H1 (cell line): ENCODE measurements at regions not wholly inside any gene's neighbourhood (a gene's known extent, or its start where the extent isn't known, plus 50 kb on each side); places are given as distances from the start of the nearest gene placed in this dataset.
"Not testable (repeated sequence)": the region's sequence is repeated elsewhere in the genome, so short reads cannot be mapped to it uniquely, and the experiment has no call there.

Source experiments
- CTCF ChIA-PET: fragments of 300-600 bp; sonication (Branson Sonifier 250); formaldehyde crosslinking; loops from one replicate; lab custom pipeline; 2021; ENCODE audit not compliant: partially characterized antibody; lab: Charles Lee
- POLR2A ChIA-PET: fragments of 300-600 bp; sonication (Branson Sonifier 250); formaldehyde crosslinking; loops from one replicate; lab custom pipeline; 2021; ENCODE audit warnings: inconsistent platforms; ENCODE audit not compliant: partially characterized antibody; lab: Charles Lee
- DNase-seq, 2 experiments: peaks; one replicate each; pipeline versions ENCODE4 v3.0.0 to v3.0.0-alpha.2; 2010 to 2022; ENCODE audit warnings: low spot score in 2 of 2, low read depth in 1 of 2, mixed read lengths in 1 of 2
- FAIRE-seq: peaks from 2 replicates; lab custom pipeline; 2011; peaks lifted over from hg19 to GRCh38; lab: Jason Lieb, UNC
- H2AFZ ChIP-seq: 2 replicates; pipeline ENCODE4 v1.8.1; 2012; ENCODE audit warnings: low read length, inconsistent platforms
- H2AK5ac ChIP-seq: 2 replicates; pipeline ENCODE4 v1.6.1; 2013; ENCODE audit warnings: low read depth, low read length
- H2BK120ac ChIP-seq: replicated peaks from 2 replicates; pipeline ENCODE3; 2013; ENCODE audit warnings: low read depth, low read length, inconsistent platforms
- H2BK12ac ChIP-seq: 2 replicates; pipeline ENCODE4 v1.6.1; 2013; ENCODE audit warnings: low read depth, low read length
- H2BK15ac ChIP-seq: 2 replicates; pipeline ENCODE4 v1.6.1; 2013; ENCODE audit warnings: low read length
- H2BK20ac ChIP-seq: 2 replicates; pipeline ENCODE4 v1.6.1; 2013; ENCODE audit warnings: low read length
- H2BK5ac ChIP-seq: 2 replicates; pipeline ENCODE4 v1.6.1; 2013; ENCODE audit warnings: low read depth, low read length
- H3K14ac ChIP-seq: 2 replicates; pipeline ENCODE4 v1.6.1; 2013; ENCODE audit warnings: inconsistent platforms; ENCODE audit not compliant: insufficient read length
- H3K18ac ChIP-seq: 2 replicates; pipeline ENCODE4 v1.6.1; 2013; ENCODE audit warnings: low read length; ENCODE audit errors: extremely low read depth
- H3K23ac ChIP-seq: 2 replicates; pipeline ENCODE4 v1.6.1; 2013; ENCODE audit warnings: inconsistent platforms; ENCODE audit not compliant: insufficient read length
- H3K23me2 ChIP-seq: 2 replicates; pipeline ENCODE4 v1.6.1; 2013; ENCODE audit warnings: low read depth, low read length
- H3K27ac ChIP-seq: 2 replicates; pipeline ENCODE4 v1.6.1; 2011; ENCODE audit warnings: low read depth, low read length, inconsistent platforms
- H3K27me3 ChIP-seq, 4 experiments: replicated peaks in 1 of 4; 1 replicate in 1 of 4; 2 replicates in 3 of 4; pipeline versions ENCODE4 v1.6.1 to v1.8.1; 2011 to 2013; ENCODE audit warnings: low read length in 3 of 4, mild to moderate bottlenecking in 3 of 4, inconsistent platforms in 2 of 4, mixed read lengths in 2 of 4, moderate library complexity in 1 of 4; ENCODE audit not compliant: control insufficient read depth in 3 of 4, insufficient read depth in 3 of 4; ENCODE audit errors: extremely low read depth in 1 of 4
- H3K36me3 ChIP-seq, 4 experiments: 2 replicates each; pipeline versions ENCODE4 v1.6.1 to v1.8.1; 2011 to 2013; ENCODE audit warnings: mild to moderate bottlenecking in 4 of 4, low read length in 3 of 4, moderate library complexity in 2 of 4, control low read depth in 1 of 4, inconsistent platforms in 1 of 4; ENCODE audit not compliant: insufficient read depth in 4 of 4, control insufficient read depth in 2 of 4
- H3K4ac ChIP-seq: replicated peaks from 2 replicates; pipeline ENCODE3; 2013; ENCODE audit warnings: low read length, low read depth, mixed read lengths, inconsistent platforms; ENCODE audit not compliant: insufficient read length
- H3K4me1 ChIP-seq, 4 experiments: replicated peaks in 1 of 4; 1 replicate in 1 of 4; 2 replicates in 3 of 4; pipeline versions ENCODE4 v1.6.1 to v1.8.1; 2011 to 2013; ENCODE audit warnings: low read length in 3 of 4, inconsistent platforms in 2 of 4, mixed read lengths in 1 of 4; ENCODE audit not compliant: insufficient read depth in 4 of 4, control insufficient read depth in 3 of 4
- H3K4me2 ChIP-seq, 2 experiments: 2 replicates each; pipeline versions ENCODE4 v1.6.1 to v1.8.1; 2011 to 2013; ENCODE audit warnings: low read depth in 2 of 2, low read length in 2 of 2, control low read depth in 1 of 2, inconsistent platforms in 1 of 2, mild to moderate bottlenecking in 1 of 2; ENCODE audit not compliant: insufficient read depth in 1 of 2
- H3K4me3 ChIP-seq, 4 experiments: fragments of 200-600, 300-600 bp in 1 of 4; sonication (generic), shearing (Covaris generic), sonication (Bioruptor Twin) in 1 of 4; 2 replicates each; pipeline versions ENCODE4 v1.5.1 to v1.8.1; 2011 to 2016; ENCODE audit warnings: low read length in 4 of 4, low read depth in 3 of 4, control low read depth in 2 of 4, inconsistent platforms in 2 of 4, mild to moderate bottlenecking in 2 of 4, mixed read lengths in 1 of 4, moderate library complexity in 1 of 4; ENCODE audit not compliant: insufficient read depth in 2 of 4; ENCODE audit errors: extremely low read depth in 1 of 4
- H3K56ac ChIP-seq: replicated peaks from 2 replicates; pipeline ENCODE3; 2013; ENCODE audit warnings: low read depth, mild to moderate bottlenecking, mixed read lengths, low read length, inconsistent platforms; ENCODE audit not compliant: insufficient read length
- H3K79me1 ChIP-seq: 2 replicates; pipeline ENCODE4 v1.6.1; 2013; ENCODE audit warnings: low read depth, low read length, control low read depth
- H3K79me2 ChIP-seq, 2 experiments: 2 replicates each; pipeline versions ENCODE4 v1.6.1 to v1.8.1; 2012 to 2013; ENCODE audit warnings: low read length in 2 of 2, mild to moderate bottlenecking in 2 of 2, inconsistent platforms in 1 of 2; ENCODE audit not compliant: insufficient read depth in 2 of 2, control insufficient read depth in 1 of 2
- H3K9ac ChIP-seq, 4 experiments: replicated peaks in 1 of 4; 1 replicate in 1 of 4; 2 replicates in 3 of 4; pipeline versions ENCODE4 v1.6.1 to v1.8.1; 2011 to 2013; ENCODE audit warnings: low read depth in 3 of 4, low read length in 3 of 4, control low read depth in 2 of 4, mild to moderate bottlenecking in 2 of 4, moderate library complexity in 2 of 4, inconsistent platforms in 1 of 4; ENCODE audit errors: extremely low read depth in 1 of 4
- H3K9me3 ChIP-seq, 2 experiments: 2 replicates each; pipeline versions ENCODE4 v1.6.1 to v1.8.1; 2012 to 2013; ENCODE audit warnings: mild to moderate bottlenecking in 2 of 2, moderate library complexity in 2 of 2, control low read depth in 1 of 2, inconsistent platforms in 1 of 2, low read depth in 1 of 2, low read length in 1 of 2, mixed read lengths in 1 of 2; ENCODE audit not compliant: insufficient read depth in 2 of 2
- H4K20me1 ChIP-seq, 2 experiments: replicated peaks in 1 of 2; 2 replicates each; pipeline versions ENCODE3 to v1.8.1; 2011 to 2013; ENCODE audit warnings: inconsistent platforms in 2 of 2, low read length in 2 of 2, mild to moderate bottlenecking in 1 of 2; ENCODE audit not compliant: insufficient read depth in 2 of 2, control insufficient read depth in 1 of 2
- H4K5ac ChIP-seq: 2 replicates; pipeline ENCODE4 v1.6.1; 2013; ENCODE audit warnings: low read length, low read depth, mixed read lengths, inconsistent platforms; ENCODE audit not compliant: insufficient read length
- H4K8ac ChIP-seq: 2 replicates; pipeline ENCODE4 v1.8.0; 2013; ENCODE audit warnings: mild to moderate bottlenecking, moderate library complexity, low read length, inconsistent platforms; ENCODE audit not compliant: insufficient read depth; ENCODE audit errors: extremely low read depth
- H4K91ac ChIP-seq: replicated peaks from 2 replicates; pipeline ENCODE3; 2013; ENCODE audit warnings: low read length, mixed read lengths, inconsistent platforms; ENCODE audit not compliant: insufficient read length
- WGBS, 2 experiments: shearing (Covaris generic) in 1 of 2; methylation state at CpG; one replicate each; pipeline versions ENCODE4 v1.1.6 to v1.1.7; 2013 to 2015; ENCODE audit warnings: low lambda C conversion rate in 2 of 2, mixed read lengths in 2 of 2, inconsistent platforms in 1 of 2, low coverage in 1 of 2, missing lambda C conversion rate in 1 of 2; ENCODE audit not compliant: insufficient replicate concordance in 2 of 2, insufficient coverage in 1 of 2, insufficient read length in 1 of 2; ENCODE audit errors: extremely low coverage in 1 of 2, missing lambda C conversion rate in 1 of 2; 5-methylcytosine and 5-hydroxymethylcytosine counted together

DNA sequence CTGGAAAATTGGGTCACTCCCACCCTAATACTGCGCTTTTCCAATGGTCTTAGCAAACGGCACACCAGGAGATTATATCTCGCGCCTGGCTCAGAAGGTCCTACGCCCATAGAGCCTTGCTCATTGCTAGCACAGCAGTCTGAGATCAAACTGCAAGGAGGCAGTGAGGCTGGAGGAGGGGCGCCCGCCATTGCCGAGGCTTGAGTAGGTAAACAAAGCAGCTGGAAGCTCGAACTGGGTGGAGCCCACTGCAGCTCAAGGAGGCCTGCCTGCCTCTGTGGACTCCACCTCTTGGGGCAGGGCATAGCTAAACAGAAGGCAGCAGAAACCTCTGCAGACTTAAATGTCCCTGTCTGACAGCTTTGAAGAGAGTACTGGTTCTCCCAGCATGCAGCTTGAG, 362.6 kb upstream of the GOT2 start:
- H2BK15ac ChIP-seq, H4K5ac ChIP-seq, H3K18ac ChIP-seq, H4K8ac ChIP-seq, H3K27me3 ChIP-seq, H3K79me2 ChIP-seq, H3K27ac ChIP-seq, H3K4me3 ChIP-seq, POLR2A ChIA-PET, H2BK5ac ChIP-seq, DNase-seq, H2BK20ac ChIP-seq, H4K20me1 ChIP-seq, H2BK12ac ChIP-seq, H3K36me3 ChIP-seq, H2AFZ ChIP-seq, H3K4ac ChIP-seq, H2AK5ac ChIP-seq, FAIRE-seq, CTCF ChIA-PET, H3K14ac ChIP-seq, H3K9ac ChIP-seq, H3K4me2 ChIP-seq, H3K4me1 ChIP-seq, H2BK120ac ChIP-seq, H3K56ac ChIP-seq, H4K91ac ChIP-seq, H3K23ac ChIP-seq, H3K23me2 ChIP-seq, H3K9me3 ChIP-seq, H3K79me1 ChIP-seq: not testable (repeated sequence)
- 98% methylated on average over 8 of the region's 9 CpGs; no CpG with 5 or more reads in 1 of the 2 experiments for WGBS, 2 experiments
